B cell (primary cell): ENCODE measurements at regions not wholly inside any gene's neighbourhood (a gene's known extent, or its start where the extent isn't known, plus 50 kb on each side); places are given as distances from the start of the nearest gene placed in this dataset.

Experiments used
- ATAC-seq: fragments of 200-7000 bp; cut with Tn5 transposase; one replicate; pipeline ENCODE4 v1.10.0; 2021; ENCODE audit warnings: low read depth, mild to moderate bottlenecking, moderate number of reproducible peaks, moderate library complexity
- CTCF ChIA-PET: fragments of 350-600 bp; sonication (Branson Sonifier 250); formaldehyde crosslinking; loops from one replicate; lab custom pipeline; 2021; ENCODE audit warnings: antibody characterized with exemption, inconsistent platforms; lab: Charles Lee
- POLR2A ChIA-PET: fragments of 350-600 bp; sonication (Branson Sonifier 250); formaldehyde crosslinking; loops from one replicate; lab custom pipeline; 2021; ENCODE audit warnings: antibody characterized with exemption; lab: Charles Lee
- DNase-seq: peaks from one replicate; pipeline ENCODE4 v3.0.0; 2013
- H2AFZ ChIP-seq: 2 replicates; pipeline ENCODE4 v1.6.1; 2012; ENCODE audit warnings: mild to moderate bottlenecking, low read depth, low read length; ENCODE audit not compliant: insufficient read depth, poor library complexity, severe bottlenecking
- H3K27ac ChIP-seq, 2 donors: 1 replicate in 1 of 2; 2 replicates in 1 of 2; pipeline ENCODE4 v1.5.1; 2012 to 2013; ENCODE audit warnings: low read length in 2 of 2, mild to moderate bottlenecking in 2 of 2, moderate library complexity in 1 of 2
- H3K27me3 ChIP-seq, 4 experiments: fragments of 200-600 bp in 1 of 4; sonication (generic) in 1 of 4; replicated peaks in 1 of 4; 1 replicate in 2 of 4; 2 replicates in 2 of 4; pipeline versions ENCODE4 v1.6.1 to v1.7.0; 2013 to 2016; ENCODE audit warnings: low read length in 3 of 4, mild to moderate bottlenecking in 2 of 4, mixed read lengths in 1 of 4, moderate library complexity in 1 of 4; ENCODE audit not compliant: insufficient read depth in 4 of 4, control insufficient read depth in 3 of 4; ENCODE audit errors: control extremely low read depth in 1 of 4
- H3K36me3 ChIP-seq, 2 experiments: replicated peaks in 1 of 2; 1 replicate in 1 of 2; 2 replicates in 1 of 2; pipeline versions ENCODE4 v1.6.1 to v1.7.1; 2013; ENCODE audit warnings: low read length in 1 of 2; ENCODE audit not compliant: insufficient read depth in 2 of 2, control insufficient read depth in 1 of 2; ENCODE audit errors: control extremely low read depth in 1 of 2, extremely low read depth in 1 of 2
- H3K4me1 ChIP-seq, 2 donors: fragments of 200-600 bp in 1 of 2; sonication (generic) in 1 of 2; 1 replicate in 1 of 2; 2 replicates in 1 of 2; pipeline versions ENCODE4 v1.5.1 to v1.6.1; 2013 to 2017; ENCODE audit warnings: low read length in 2 of 2; ENCODE audit not compliant: control insufficient read depth in 2 of 2, insufficient read depth in 2 of 2
- H3K4me2 ChIP-seq: replicated peaks from 2 replicates; pipeline ENCODE3; 2012; ENCODE audit warnings: mild to moderate bottlenecking, low read depth, low read length; ENCODE audit not compliant: poor library complexity, severe bottlenecking
- H3K4me3 ChIP-seq, 5 experiments: fragments of 200-600 bp in 1 of 5; sonication (generic) in 1 of 5; 1 replicate in 3 of 5; 2 replicates in 2 of 5; pipeline versions ENCODE4 v1.5.1 to v1.7.0; 2011 to 2016; ENCODE audit warnings: low read length in 4 of 5, mild to moderate bottlenecking in 4 of 5, low read depth in 2 of 5, control low read depth in 1 of 5, moderate library complexity in 1 of 5; ENCODE audit not compliant: insufficient read depth in 1 of 5; ENCODE audit errors: control extremely low read depth in 1 of 5, extremely low read depth in 1 of 5
- H3K79me2 ChIP-seq: fragments of 200-600 bp; sonication (generic); one replicate; pipeline ENCODE4 v1.6.0; 2016; ENCODE audit warnings: low read length; ENCODE audit not compliant: control insufficient read depth, insufficient read depth
- H3K9ac ChIP-seq: fragments of 200-600 bp; sonication (generic); 2 replicates; pipeline ENCODE4 v1.6.1; 2017; ENCODE audit warnings: mild to moderate bottlenecking, low read length, moderate library complexity
- H3K9me3 ChIP-seq, 3 donors: one replicate each; pipeline versions ENCODE4 v1.6.1 to v1.7.1; 2013; ENCODE audit warnings: low read length in 2 of 3; ENCODE audit not compliant: control insufficient read depth in 2 of 3, insufficient read depth in 1 of 3; ENCODE audit errors: control extremely low read depth in 1 of 3
- H4K20me1 ChIP-seq: 2 replicates; pipeline ENCODE4 v1.6.0; 2012; ENCODE audit warnings: mild to moderate bottlenecking, low read length; ENCODE audit not compliant: insufficient read depth, control insufficient read depth, poor library complexity, severe bottlenecking
- H3K27ac Mint-ChIP-seq: one replicate; pipeline ENCODE4 v1.8.0; 2021; ENCODE audit warnings: mixed read lengths
- H3K27me3 Mint-ChIP-seq: one replicate; pipeline ENCODE4 v1.8.0; 2021; ENCODE audit warnings: mixed read lengths
- H3K4me1 Mint-ChIP-seq: one replicate; pipeline ENCODE4 v1.8.0; 2021; ENCODE audit warnings: mixed read lengths
- H3K4me3 Mint-ChIP-seq: one replicate; pipeline ENCODE4 v1.8.0; 2021; ENCODE audit warnings: mixed read lengths
- H3K9me3 Mint-ChIP-seq: one replicate; pipeline ENCODE4 v1.8.0; 2022; ENCODE audit warnings: mixed read lengths; ENCODE audit not compliant: insufficient read depth
- EZH2 ChIP-seq: IDR thresholded peaks from 2 replicates; pipeline ENCODE4 v1.6.1; 2012; ENCODE audit warnings: borderline replicate concordance, low read depth, mild to moderate bottlenecking, moderate library complexity, low read length; ENCODE audit not compliant: insufficient read depth, poor library complexity, severe bottlenecking
- WGBS: methylation state at CpG from one replicate; pipeline ENCODE4 v1.1.5; 2013; ENCODE audit warnings: missing lambda C conversion rate; ENCODE audit not compliant: insufficient coverage; 5-methylcytosine and 5-hydroxymethylcytosine counted together
- intact Hi-C: fragments of 100-400 bp; cut with micrococcal nuclease; formaldehyde crosslinking; loops from one replicate; pipeline ENCODE4 v1.10.0; 2022
- TF ChIP-seq, protein P1 (sequence below): fragments of 200-600 bp; IDR thresholded peaks from one replicate; pipeline ENCODE4 v1.8.0; 2022; ENCODE audit warnings: antibody characterized with exemption, mild to moderate bottlenecking

- ChIA-PET CTCF (no interaction called here), POLR2A (no interaction called here)
- ATAC-seq, result no peak
- WGBS, result no CpG with 5 or more reads among the region's 2 CpGs
- Histone ChIP-seq H3K4me1 (no peaks in the 10 kb centered on the region), H3K4me2 (no peak overlapping the region), H4K20me1 (no peaks in the 10 kb centered on the region), H3K27me3 (no peaks in the 10 kb centered on the region), H3K9ac (no peak overlapping the region), H3K4me3 (no peak overlapping the region), H2AFZ (no peak overlapping the region), H3K9me3 (no peaks in the 10 kb centered on the region), H3K27ac (no peak overlapping the region), H3K36me3 (no peaks in the 10 kb centered on the region), H3K79me2 (no peaks in the 10 kb centered on the region)
- no peaks in the 10 kb centered on the region for H3K4me1 Mint-ChIP-seq
- TF ChIP-seq EZH2, result no peak
- TF ChIP-seq, protein P1, sequence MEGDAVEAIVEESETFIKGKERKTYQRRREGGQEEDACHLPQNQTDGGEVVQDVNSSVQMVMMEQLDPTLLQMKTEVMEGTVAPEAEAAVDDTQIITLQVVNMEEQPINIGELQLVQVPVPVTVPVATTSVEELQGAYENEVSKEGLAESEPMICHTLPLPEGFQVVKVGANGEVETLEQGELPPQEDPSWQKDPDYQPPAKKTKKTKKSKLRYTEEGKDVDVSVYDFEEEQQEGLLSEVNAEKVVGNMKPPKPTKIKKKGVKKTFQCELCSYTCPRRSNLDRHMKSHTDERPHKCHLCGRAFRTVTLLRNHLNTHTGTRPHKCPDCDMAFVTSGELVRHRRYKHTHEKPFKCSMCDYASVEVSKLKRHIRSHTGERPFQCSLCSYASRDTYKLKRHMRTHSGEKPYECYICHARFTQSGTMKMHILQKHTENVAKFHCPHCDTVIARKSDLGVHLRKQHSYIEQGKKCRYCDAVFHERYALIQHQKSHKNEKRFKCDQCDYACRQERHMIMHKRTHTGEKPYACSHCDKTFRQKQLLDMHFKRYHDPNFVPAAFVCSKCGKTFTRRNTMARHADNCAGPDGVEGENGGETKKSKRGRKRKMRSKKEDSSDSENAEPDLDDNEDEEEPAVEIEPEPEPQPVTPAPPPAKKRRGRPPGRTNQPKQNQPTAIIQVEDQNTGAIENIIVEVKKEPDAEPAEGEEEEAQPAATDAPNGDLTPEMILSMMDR, result no peak
- no peak for DNase-seq
- H3K27ac Mint-ChIP-seq, result no peak overlapping the region
- no peaks in the 10 kb centered on the region for H3K27me3 Mint-ChIP-seq
- H3K4me3 Mint-ChIP-seq, result no peak overlapping the region
- no peaks in the 10 kb centered on the region for H3K9me3 Mint-ChIP-seq
- intact Hi-C loops, result no loop called here
These were observed 369.8 kb upstream of the HAND2 start for GRCh38 chr4:173899813-173900212.

GRCh38 chr4:173891072-173891471 is 361.0 kb upstream of the HAND2 start:
- Histone ChIP-seq H3K27me3 (no peaks in the 10 kb centered on the region), H3K4me1 (no peaks in the 10 kb centered on the region), H3K4me3 (no peak overlapping the region), H2AFZ (no peak overlapping the region), H3K9me3 (peaks cover 0 to 10% (median 0%) of the 10 kb centered on the region in 3 donors), H3K9ac (no peak overlapping the region), H4K20me1 (no peaks in the 10 kb centered on the region), H3K27ac (no peak overlapping the region), H3K4me2 (no peak overlapping the region), H3K79me2 (no peaks in the 10 kb centered on the region), H3K36me3 (no peaks in the 10 kb centered on the region)
- intact Hi-C loops, result no loop called here
- Mint-ChIP-seq H3K4me1 (no peaks in the 10 kb centered on the region), H3K27me3 (no peaks in the 10 kb centered on the region), H3K9me3 (peaks cover 4% of the 10 kb centered on the region), H3K4me3 (no peak overlapping the region), H3K27ac (no peak overlapping the region)
- no peak for ATAC-seq
- WGBS, result 88% methylated on average over 1 of the region's 3 CpGs
- ChIA-PET POLR2A (no interaction called here), CTCF (no interaction called here)
- no peak for DNase-seq
- no peak for TF ChIP-seq EZH2
- TF ChIP-seq, protein P1, result no peak
